ENCODE measurements at regions not wholly inside any gene's neighbourhood (a gene's known extent, or its start where the extent isn't known, plus 50 kb on each side); places are given as distances from the start of the nearest gene placed in this dataset.

DNA sequence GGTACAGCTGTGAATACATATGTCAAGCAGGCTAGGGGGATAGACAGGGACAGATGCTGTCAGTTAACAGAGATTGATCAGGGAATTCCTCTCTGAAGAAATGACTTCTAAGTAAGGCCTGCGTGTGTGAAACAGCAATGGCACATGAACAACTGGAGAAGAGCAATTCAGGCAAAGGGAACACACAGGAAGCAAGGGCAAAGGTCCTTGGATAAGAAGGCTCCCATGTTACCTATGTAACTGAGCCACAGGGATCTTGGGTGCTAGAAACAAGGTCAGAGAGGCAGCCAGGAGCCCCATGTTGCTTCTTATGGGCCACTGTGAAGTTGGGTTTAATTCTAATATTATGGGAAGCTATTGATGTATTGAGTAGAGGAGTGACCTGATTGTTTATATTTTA, 373.7 kb upstream of the ACVR2A start:
- no peak for ATAC-seq
- Histone ChIP-seq H3K36me3 (ENCODE audit: insufficient read depth in 1 of 2, low read depth in 1 of 2) (no peaks in the 10 kb centered on the region), H3K27ac (no peak overlapping the region), H3K4me1 (no peaks in the 10 kb centered on the region), H3K9me3 (no peaks in the 10 kb centered on the region), H3K27me3 (ENCODE audit: insufficient read depth in 3 of 3, low read length in 2 of 3) (no peaks in the 10 kb centered on the region), H3K4me3 (no peak overlapping the region)
- DNase-seq, result no peak
- intact Hi-C loops (cut with DNase I), result no loop called here
- no peak for TF ChIP-seq CTCF (IDR thresholded peaks at IDR 0.05)
- 88 to 96% (median 91%) methylated on average over 1 of the region's 1 CpG for WGBS, 3 donors

GRCh38 chr2:147469471-147469870, 375.4 kb upstream of the ACVR2A start:
- Histone ChIP-seq H3K4me1 (no peaks in the 10 kb centered on the region), H3K36me3 (ENCODE audit: insufficient read depth in 1 of 2, low read depth in 1 of 2) (no peaks in the 10 kb centered on the region), H3K27ac (no peak overlapping the region), H3K27me3 (ENCODE audit: insufficient read depth in 3 of 3, low read length in 2 of 3) (no peaks in the 10 kb centered on the region), H3K4me3 (no peak overlapping the region), H3K9me3 (no peaks in the 10 kb centered on the region)
- DNase-seq (no peak), ATAC-seq (no peak)
- WGBS, 3 donors, result 46 to 64% (median 63%) methylated on average over 2 of the region's 2 CpGs
- TF ChIP-seq CTCF (IDR thresholded peaks at IDR 0.05), result no peak
- intact Hi-C loops (cut with DNase I), result no loop called here

- no peak for TF ChIP-seq CTCF (IDR thresholded peaks at IDR 0.05)
- 89 to 90% (median 89%) methylated on average over 5 of the region's 5 CpGs for WGBS, 3 donors
- DNase-seq, result no peak
- no peaks in the 10 kb centered on the region for H3K27me3 ChIP-seq (ENCODE audit: insufficient read depth in 3 of 3, low read length in 2 of 3)
- no peak overlapping the region for H3K4me3 ChIP-seq
- H3K9me3 ChIP-seq, result no peaks in the 10 kb centered on the region
- H3K27ac ChIP-seq, result no peak overlapping the region
- intact Hi-C loops (cut with DNase I), result no loop called here
- ATAC-seq, result no peak
- H3K4me1 ChIP-seq, result no peaks in the 10 kb centered on the region
- H3K36me3 ChIP-seq (ENCODE audit: insufficient read depth in 1 of 2, low read depth in 1 of 2), result no peaks in the 10 kb centered on the region
These were observed 375.9 kb upstream of the ACVR2A start for GRCh38 chr2:147468963-147469362.

- no peaks in the 10 kb centered on the region for H3K4me1 ChIP-seq
- TF ChIP-seq CTCF (IDR thresholded peaks at IDR 0.05), result no peak
These were observed 376.5 kb upstream of the ACVR2A start for GRCh38 chr2:147468349-147468748.

GRCh38 chr2:147467441-147467840, 377.4 kb upstream of the ACVR2A start:
- TF ChIP-seq CTCF (IDR thresholded peaks at IDR 0.05), result no peak
- Histone ChIP-seq H3K27ac (no peak overlapping the region), H3K4me3 (no peak overlapping the region), H3K27me3 (ENCODE audit: insufficient read depth in 3 of 3, low read length in 2 of 3) (no peaks in the 10 kb centered on the region), H3K4me1 (no peaks in the 10 kb centered on the region), H3K36me3 (ENCODE audit: insufficient read depth in 1 of 2, low read depth in 1 of 2) (no peaks in the 10 kb centered on the region), H3K9me3 (no peaks in the 10 kb centered on the region)
- intact Hi-C loops (cut with DNase I), result no loop called here
- 52 to 61% (median 53%) methylated on average over 1 of the region's 1 CpG for WGBS, 3 donors
- DNase-seq (no peak), ATAC-seq (no peak)

More at GRCh38 chr2:147468349-147468748, 376.5 kb upstream of the ACVR2A start:
- DNase-seq, result no peak
- intact Hi-C loops (cut with DNase I), result no loop called here
- Histone ChIP-seq H3K9me3 (no peaks in the 10 kb centered on the region), H3K36me3 (ENCODE audit: insufficient read depth in 1 of 2, low read depth in 1 of 2) (no peaks in the 10 kb centered on the region), H3K27me3 (ENCODE audit: insufficient read depth in 3 of 3, low read length in 2 of 3) (no peaks in the 10 kb centered on the region), H3K4me3 (no peak overlapping the region), H3K27ac (no peak overlapping the region)
- WGBS, 3 donors, result 91 to 94% (median 94%) methylated on average over 3 of the region's 3 CpGs
- no peak for ATAC-seq

Data from psoas muscle (tissue), 7 donors.